Left lung (tissue), 4 donors: ENCODE measurements at regions not wholly inside any gene's neighbourhood (a gene's known extent, or its start where the extent isn't known, plus 50 kb on each side); places are given as distances from the start of the nearest gene placed in this dataset.

Experiments used
- ATAC-seq: fragments of 200-7000 bp; cut with Tn5 transposase; one replicate; pipeline ENCODE4 v1.9.1; 2020; ENCODE audit warnings: moderate library complexity
- DNase-seq, 4 donors: peaks; one replicate each; pipeline ENCODE4 v3.0.0-alpha.2; 2013 to 2020
- H3K27ac ChIP-seq, 2 donors: fragments of 200-600 bp; sonication (generic) in 1 of 2; one replicate each; pipeline versions ENCODE4 v1.5.0 to v1.8.0; 2020 to 2021
- H3K27me3 ChIP-seq, 2 donors: fragments of 200-600 bp; sonication (generic) in 1 of 2; one replicate each; pipeline versions ENCODE4 v1.5.0 to v1.8.0; 2020 to 2021
- H3K36me3 ChIP-seq, 2 donors: fragments of 200-600 bp; sonication (generic) in 1 of 2; one replicate each; pipeline versions ENCODE4 v1.5.0 to v1.8.0; 2020 to 2021
- H3K4me1 ChIP-seq, 2 donors: fragments of 200-600 bp; one replicate each; pipeline ENCODE4 v1.8.0; 2021
- H3K4me3 ChIP-seq, 2 donors: fragments of 200-600 bp; sonication (generic) in 1 of 2; one replicate each; pipeline versions ENCODE4 v1.5.0 to v1.8.0; 2020 to 2021; ENCODE audit warnings: mild to moderate bottlenecking in 1 of 2
- H3K9me3 ChIP-seq, 2 donors: fragments of 200-600 bp; sonication (generic) in 1 of 2; one replicate each; pipeline versions ENCODE4 v1.5.0 to v1.8.0; 2020 to 2021
- intact Hi-C, 2 donors: fragments of 100-400 bp; cut with DNase I; formaldehyde crosslinking; loops; one replicate each; pipeline versions ENCODE4 v1.11.2 to v1.14.2; 2022
- TF ChIP-seq, protein P1 (sequence below), 2 donors: fragments of 200-600 bp; sonication (generic) in 1 of 2; IDR thresholded peaks; one replicate each; pipeline versions ENCODE4 v1.5.0 to v1.8.0; 2021; ENCODE audit warnings: antibody characterized with exemption in 2 of 2
- donor health status: DM: no; HTN: yes; CAD: no.
- donor health status: DM: no; HTN: no; CAD: no.

DNA sequence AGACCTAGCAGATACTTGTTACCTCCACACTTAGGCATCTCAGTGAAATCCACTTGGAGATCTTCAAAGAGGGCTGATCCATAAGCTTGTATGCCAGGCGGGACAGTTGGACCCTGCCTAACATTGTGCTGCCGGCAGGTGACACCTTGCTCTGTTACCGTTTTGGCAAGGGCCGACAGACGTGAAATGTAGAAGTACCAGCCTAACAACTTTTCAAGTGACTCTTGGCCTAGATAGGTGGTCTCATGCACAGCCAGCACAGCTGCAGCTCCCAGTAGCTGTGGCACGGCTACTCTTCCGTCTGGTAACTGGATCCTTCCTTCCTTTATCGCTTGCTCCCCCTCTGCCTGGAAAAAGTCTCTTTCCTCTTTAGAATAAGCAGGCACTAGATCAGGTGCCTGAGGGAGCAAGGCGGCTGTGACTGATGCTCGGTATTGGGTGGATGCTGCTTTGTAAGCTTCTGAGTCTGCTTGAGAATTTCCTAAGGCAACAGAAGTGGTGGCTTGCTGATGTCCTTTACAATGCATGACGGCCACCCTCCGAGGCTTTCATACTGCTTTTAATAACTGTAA, 713.5 kb downstream of the AMY1C start:
- H3K4me1 ChIP-seq: no peaks in the 10 kb centered on the region
- no peaks in the 10 kb centered on the region for H3K36me3 ChIP-seq
- H3K4me3 ChIP-seq: no peak overlapping the region
- intact Hi-C loops: no loop called here
- no peak overlapping the region for H3K27ac ChIP-seq
- H3K27me3 ChIP-seq: no peaks in the 10 kb centered on the region
- DNase-seq: no peak
- TF ChIP-seq, protein P1, sequence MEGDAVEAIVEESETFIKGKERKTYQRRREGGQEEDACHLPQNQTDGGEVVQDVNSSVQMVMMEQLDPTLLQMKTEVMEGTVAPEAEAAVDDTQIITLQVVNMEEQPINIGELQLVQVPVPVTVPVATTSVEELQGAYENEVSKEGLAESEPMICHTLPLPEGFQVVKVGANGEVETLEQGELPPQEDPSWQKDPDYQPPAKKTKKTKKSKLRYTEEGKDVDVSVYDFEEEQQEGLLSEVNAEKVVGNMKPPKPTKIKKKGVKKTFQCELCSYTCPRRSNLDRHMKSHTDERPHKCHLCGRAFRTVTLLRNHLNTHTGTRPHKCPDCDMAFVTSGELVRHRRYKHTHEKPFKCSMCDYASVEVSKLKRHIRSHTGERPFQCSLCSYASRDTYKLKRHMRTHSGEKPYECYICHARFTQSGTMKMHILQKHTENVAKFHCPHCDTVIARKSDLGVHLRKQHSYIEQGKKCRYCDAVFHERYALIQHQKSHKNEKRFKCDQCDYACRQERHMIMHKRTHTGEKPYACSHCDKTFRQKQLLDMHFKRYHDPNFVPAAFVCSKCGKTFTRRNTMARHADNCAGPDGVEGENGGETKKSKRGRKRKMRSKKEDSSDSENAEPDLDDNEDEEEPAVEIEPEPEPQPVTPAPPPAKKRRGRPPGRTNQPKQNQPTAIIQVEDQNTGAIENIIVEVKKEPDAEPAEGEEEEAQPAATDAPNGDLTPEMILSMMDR (IDR thresholded peaks at IDR 0.05): no peak
- peaks cover 0 to 83% of the 10 kb centered on the region in 2 donors for H3K9me3 ChIP-seq
- no peak for ATAC-seq

DNA sequence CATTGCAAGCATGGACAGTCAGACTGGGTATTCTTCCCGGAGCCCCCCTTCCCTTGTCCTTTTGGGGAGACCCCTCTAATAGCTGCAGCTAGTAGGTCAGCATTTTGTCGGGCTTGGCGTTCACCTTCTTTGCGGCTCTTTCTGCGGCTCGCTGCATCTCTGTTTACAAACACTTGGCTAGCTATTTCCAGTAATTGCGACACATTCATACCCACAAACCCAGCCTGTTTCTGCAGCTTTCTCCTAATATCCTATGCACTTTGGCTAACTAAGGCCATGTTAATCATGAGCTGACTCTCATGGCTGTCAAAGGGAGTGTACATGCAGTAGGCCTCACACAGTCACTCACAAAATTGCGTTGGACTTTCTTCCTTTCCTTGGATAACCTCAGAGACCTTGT, 716.4 kb downstream of the AMY1C start:
- Histone ChIP-seq H3K4me1 (no peaks in the 10 kb centered on the region), H3K27ac (no peak overlapping the region), H3K27me3 (no peaks in the 10 kb centered on the region), H3K36me3 (no peaks in the 10 kb centered on the region), H3K9me3 (peaks cover 0 to 59% of the 10 kb centered on the region in 2 donors), H3K4me3 (no peak overlapping the region)
- no peak for ATAC-seq
- TF ChIP-seq, protein P1 (IDR thresholded peaks at IDR 0.05): no peak
- DNase-seq: no peak
- intact Hi-C loops: no loop called here

DNA sequence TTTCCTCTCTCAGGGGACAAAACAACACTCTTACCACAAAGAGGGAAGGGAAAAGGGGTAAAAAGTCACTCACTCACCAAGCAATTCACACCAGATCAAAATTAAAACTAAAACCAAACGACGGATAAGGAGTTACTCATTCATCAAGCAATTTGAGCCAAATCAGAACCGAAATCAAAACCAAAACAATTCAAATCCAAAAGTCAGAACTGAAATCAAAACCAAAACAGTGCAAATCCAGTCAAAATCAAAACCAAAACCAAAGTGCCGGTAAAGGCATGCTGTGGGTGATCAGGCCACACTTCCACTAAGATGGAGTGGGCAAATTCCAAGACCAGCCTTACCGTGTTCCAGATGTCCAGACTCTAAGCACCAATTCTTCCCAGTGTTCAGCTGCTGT, 717.9 kb downstream of the AMY1C start:
- ATAC-seq: no peak
- Histone ChIP-seq H3K36me3 (no peaks in the 10 kb centered on the region), H3K27ac (no peak overlapping the region), H3K27me3 (no peaks in the 10 kb centered on the region), H3K4me1 (no peaks in the 10 kb centered on the region), H3K4me3 (no peak overlapping the region), H3K9me3 (peaks cover 0 to 45% of the 10 kb centered on the region in 2 donors)
- intact Hi-C loops: no loop called here
- TF ChIP-seq, protein P1 (IDR thresholded peaks at IDR 0.05): no peak
- DNase-seq: no peak

GRCh38 chr1:104468282-104468681, 718.6 kb downstream of the AMY1C start:
- ATAC-seq: no peak
- DNase-seq: no peak
- H3K27ac ChIP-seq: no peak overlapping the region
- H3K4me3 ChIP-seq: no peak overlapping the region
- H3K27me3 ChIP-seq: no peaks in the 10 kb centered on the region
- no peaks in the 10 kb centered on the region for H3K36me3 ChIP-seq
- no peaks in the 10 kb centered on the region for H3K4me1 ChIP-seq
- TF ChIP-seq, protein P1 (IDR thresholded peaks at IDR 0.05): no peak
- peaks cover 0 to 40% of the 10 kb centered on the region in 2 donors for H3K9me3 ChIP-seq
- intact Hi-C loops: no loop called here

GRCh38 chr1:104476126-104476525, 726.4 kb downstream of the AMY1C start:
- intact Hi-C loops: no loop called here
- H3K36me3 ChIP-seq: no peaks in the 10 kb centered on the region

More at GRCh38 chr1:104476126-104476525, 726.4 kb downstream of the AMY1C start:
- ATAC-seq (no peak), DNase-seq (no peak)
- Histone ChIP-seq H3K9me3 (no peaks in the 10 kb centered on the region), H3K4me3 (no peak overlapping the region), H3K27ac (no peak overlapping the region), H3K27me3 (no peaks in the 10 kb centered on the region), H3K4me1 (no peaks in the 10 kb centered on the region)
- TF ChIP-seq, protein P1 (IDR thresholded peaks at IDR 0.05): no peak
